DOHH2 (cell line): ENCODE measurements at regions not wholly inside any gene's neighbourhood (a gene's known extent, or its start where the extent isn't known, plus 50 kb on each side); places are given as distances from the start of the nearest gene placed in this dataset.

Experiments
- H3F3A ChIP-seq: fragments of 200-600 bp; sonication (generic), shearing (Covaris generic); 2 replicates; pipeline ENCODE4 v1.6.0; 2016; ENCODE audit warnings: antibody characterized with exemption, mild to moderate bottlenecking; ENCODE audit not compliant: control insufficient read depth, insufficient read depth
- H3K27ac ChIP-seq: fragments of 200-600 bp; sonication (generic); 2 replicates; pipeline ENCODE4 v1.5.1; 2014; ENCODE audit warnings: low read depth, mild to moderate bottlenecking, low read length, moderate library complexity
- H3K27me3 ChIP-seq: fragments of 200-600 bp; sonication (generic); 2 replicates; pipeline ENCODE4 v1.6.1; 2014; ENCODE audit warnings: mild to moderate bottlenecking, low read length, mixed read lengths; ENCODE audit not compliant: control insufficient read depth
- H3K36me3 ChIP-seq: fragments of 200-600 bp; sonication (generic); 2 replicates; pipeline ENCODE4 v1.6.1; 2014; ENCODE audit warnings: mild to moderate bottlenecking, low read length, moderate library complexity, mixed read lengths; ENCODE audit not compliant: control insufficient read depth
- H3K4me1 ChIP-seq: fragments of 200-600 bp; sonication (generic); 2 replicates; pipeline ENCODE4 v1.6.1; 2014; ENCODE audit warnings: mild to moderate bottlenecking, low read length, mixed read lengths; ENCODE audit not compliant: control insufficient read depth
- H3K4me2 ChIP-seq: fragments of 200-600 bp; sonication (generic); 2 replicates; pipeline ENCODE4 v1.6.0; 2014; ENCODE audit warnings: mild to moderate bottlenecking, low read length, moderate library complexity
- H3K4me3 ChIP-seq: fragments of 200-600 bp; sonication (generic); 2 replicates; pipeline ENCODE4 v1.5.1; 2014; ENCODE audit warnings: mild to moderate bottlenecking, low read length, mixed read lengths
- H3K79me2 ChIP-seq: fragments of 200-600 bp; sonication (generic); 2 replicates; pipeline ENCODE4 v1.6.1; 2014; ENCODE audit warnings: mild to moderate bottlenecking, low read length, mixed read lengths; ENCODE audit not compliant: control insufficient read depth
- H3K9me2 ChIP-seq: fragments of 200-600 bp; sonication (generic); replicated peaks from 2 replicates; pipeline ENCODE4 v1.6.1; 2014; ENCODE audit warnings: mild to moderate bottlenecking, low read length, mixed read lengths; ENCODE audit not compliant: control insufficient read depth
- H3K9me3 ChIP-seq: fragments of 200-600 bp; sonication (generic); 2 replicates; pipeline ENCODE4 v1.6.1; 2014; ENCODE audit warnings: antibody characterized with exemption, low read length, mixed read lengths; ENCODE audit not compliant: control insufficient read depth, insufficient read depth
- H4K20me1 ChIP-seq: fragments of 200-600 bp; sonication (generic); 2 replicates; pipeline ENCODE4 v1.6.0; 2014; ENCODE audit warnings: low read depth, mild to moderate bottlenecking, antibody characterized with exemption, low read length, moderate library complexity; ENCODE audit not compliant: control insufficient read depth, insufficient read depth
- CTCF ChIP-seq: fragments of 200-600 bp; sonication (generic); IDR thresholded peaks from one replicate; pipeline ENCODE4 v1.5.1; 2014; ENCODE audit warnings: antibody characterized with exemption, mild to moderate bottlenecking, low read depth, low read length; ENCODE audit not compliant: poor library complexity, severe bottlenecking
- EZH2phosphoT487 ChIP-seq: fragments of 200-600 bp; sonication (generic); IDR thresholded peaks from 2 replicates; pipeline ENCODE4 v1.6.1; 2017; ENCODE audit warnings: borderline replicate concordance, mild to moderate bottlenecking, antibody characterized with exemption, low read length, moderate library complexity, mixed read lengths

GRCh38 chr1:192950926-192951325 is 108.2 kb downstream of the UCHL5 start:
- H3K27me3 ChIP-seq, result no peaks in the 10 kb centered on the region

GRCh38 chr1:192951691-192952460 is 107.3 kb downstream of the UCHL5 start:
- Histone ChIP-seq H3K27ac (no peak overlapping the region), H3K4me3 (no peak overlapping the region)

More at GRCh38 chr1:192950926-192951325, 108.2 kb downstream of the UCHL5 start:
- H3K79me2 ChIP-seq, result no peaks in the 10 kb centered on the region
- no peaks in the 10 kb centered on the region for H3K9me3 ChIP-seq
- no peak overlapping the region for H3K4me3 ChIP-seq
- no peak for TF ChIP-seq EZH2phosphoT487
- TF ChIP-seq CTCF, result no peak
- H4K20me1 ChIP-seq, result no peaks in the 10 kb centered on the region
- no peaks in the 10 kb centered on the region for H3K36me3 ChIP-seq
- H3K4me1 ChIP-seq, result peaks cover 9% of the 10 kb centered on the region
- H3K27ac ChIP-seq, result no peak overlapping the region
- H3F3A ChIP-seq, result no peaks in the 10 kb centered on the region
- no peak overlapping the region for H3K4me2 ChIP-seq
- H3K9me2 ChIP-seq, result no peaks in the 10 kb centered on the region

GRCh38 chr1:192952646-192953045 is 106.5 kb downstream of the UCHL5 start:
- Histone ChIP-seq H3K4me2 (no peak overlapping the region), H3K9me2 (no peaks in the 10 kb centered on the region), H4K20me1 (no peaks in the 10 kb centered on the region), H3K27me3 (no peaks in the 10 kb centered on the region), H3F3A (no peaks in the 10 kb centered on the region), H3K36me3 (no peaks in the 10 kb centered on the region), H3K9me3 (no peaks in the 10 kb centered on the region), H3K79me2 (no peaks in the 10 kb centered on the region), H3K4me1 (peaks cover 9% of the 10 kb centered on the region), H3K27ac (no peak overlapping the region), H3K4me3 (no peak overlapping the region)
- TF ChIP-seq CTCF (no peak), EZH2phosphoT487 (no peak)

More at GRCh38 chr1:192951691-192952460, 107.3 kb downstream of the UCHL5 start:
- H3K4me1 ChIP-seq, result peaks cover 9% of the 10 kb centered on the region
- H4K20me1 ChIP-seq, result no peaks in the 10 kb centered on the region
- no peak for TF ChIP-seq EZH2phosphoT487
- TF ChIP-seq CTCF, result no peak
- no peaks in the 10 kb centered on the region for H3K27me3 ChIP-seq
- H3F3A ChIP-seq, result no peaks in the 10 kb centered on the region
- H3K4me2 ChIP-seq, result 0 out of 2 replicates have a peak overlapping the region, but pooled peaks have one; percentile 5
- H3K36me3 ChIP-seq, result no peaks in the 10 kb centered on the region
- H3K79me2 ChIP-seq, result no peaks in the 10 kb centered on the region
- H3K9me2 ChIP-seq, result no peaks in the 10 kb centered on the region
- H3K9me3 ChIP-seq, result no peaks in the 10 kb centered on the region
